Ascending aorta (tissue), 2 donors: ENCODE measurements at regions not wholly inside any gene's neighbourhood (a gene's known extent, or its start where the extent isn't known, plus 50 kb on each side); places are given as distances from the start of the nearest gene placed in this dataset.

ENCODE experiments used
- DNase-seq, 2 donors: peaks; one replicate each; pipeline ENCODE4 v3.0.0-alpha.2; 2019; ENCODE audit warnings: low spot score in 2 of 2
- H3K27ac ChIP-seq, 2 donors: fragments of 200-600 bp; sonication (generic); one replicate each; pipeline ENCODE4 v1.5.1; 2016 to 2017; ENCODE audit warnings: mild to moderate bottlenecking in 1 of 2
- H3K27me3 ChIP-seq: fragments of 200-600 bp; sonication (generic); one replicate; pipeline ENCODE4 v1.5.1; 2017
- H3K36me3 ChIP-seq, 2 donors: fragments of 200-600 bp; sonication (generic); one replicate each; pipeline ENCODE4 v1.5.1; 2016
- H3K4me1 ChIP-seq, 2 donors: fragments of 200-600 bp; sonication (generic); one replicate each; pipeline ENCODE4 v1.5.1; 2016 to 2017; ENCODE audit warnings: mild to moderate bottlenecking in 1 of 2
- H3K4me3 ChIP-seq, 2 donors: fragments of 200-600 bp; sonication (generic); one replicate each; pipeline ENCODE4 v1.5.1; 2016 to 2017; ENCODE audit warnings: mild to moderate bottlenecking in 1 of 2
- H3K9me3 ChIP-seq, 2 donors: fragments of 200-600 bp; sonication (generic); one replicate each; pipeline ENCODE4 v1.5.1; 2016
- CTCF ChIP-seq, 3 experiments: fragments of 200-600 bp in 2 of 3; fragments of 450-650 bp in 1 of 3; sonication (generic) in 2 of 3; IDR thresholded peaks; one replicate each; pipeline ENCODE4 v1.5.1; 2016 to 2019; ENCODE audit warnings: antibody characterized with exemption in 3 of 3, mild to moderate bottlenecking in 1 of 3, moderate library complexity in 1 of 3
- intact Hi-C: fragments of 100-400 bp; cut with DNase I; formaldehyde crosslinking; loops from one replicate; pipeline ENCODE4 v1.15.1; 2023

DNA sequence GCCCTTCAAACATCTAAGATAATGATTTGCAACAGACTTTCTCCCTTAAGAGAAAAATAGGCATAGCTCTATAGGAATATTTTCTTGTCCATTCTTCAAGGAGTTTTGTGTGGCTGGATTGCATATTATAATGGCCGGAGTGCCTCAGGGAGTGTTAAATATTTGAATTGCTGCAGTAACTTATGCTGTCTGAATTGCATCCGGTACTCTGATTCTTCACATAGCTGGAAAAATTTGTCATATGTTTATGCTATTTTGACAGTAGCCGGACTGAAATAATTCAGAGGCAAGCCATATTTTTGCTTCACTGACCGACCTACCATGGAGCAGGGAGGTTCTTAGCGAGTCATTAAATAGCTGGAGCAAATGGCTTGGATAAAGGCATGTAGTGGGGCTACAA, 621.0 kb downstream of the ACTL7B start:
- DNase-seq = no peak
- no peak for TF ChIP-seq CTCF (IDR thresholded peaks at IDR 0.05)

GRCh38 chr9:108225149-108225800, 630.5 kb downstream of the ACTL7B start:
- intact Hi-C loops = no loop called here
- no peak for DNase-seq
- no peak for TF ChIP-seq CTCF (IDR thresholded peaks at IDR 0.05)
- no peaks in the 10 kb centered on the region for H3K27me3 ChIP-seq
- no peak overlapping the region for H3K27ac ChIP-seq
- H3K36me3 ChIP-seq = no peaks in the 10 kb centered on the region
- H3K4me1 ChIP-seq = no peaks in the 10 kb centered on the region
- peaks cover 0 to 5% of the 10 kb centered on the region in 2 donors for H3K9me3 ChIP-seq
- no peak overlapping the region for H3K4me3 ChIP-seq

More for the DNA sequence above, 621.0 kb downstream of the ACTL7B start:
- Histone ChIP-seq H3K9me3 (no peaks in the 10 kb centered on the region), H3K4me1 (no peaks in the 10 kb centered on the region), H3K4me3 (no peak overlapping the region), H3K27ac (no peak overlapping the region), H3K36me3 (no peaks in the 10 kb centered on the region), H3K27me3 (no peaks in the 10 kb centered on the region)
- intact Hi-C loops = no loop called here

- no peak for DNase-seq
- Histone ChIP-seq H3K9me3 (peaks cover 0 to 5% of the 10 kb centered on the region in 2 donors), H3K27me3 (no peaks in the 10 kb centered on the region), H3K27ac (no peak overlapping the region), H3K4me1 (no peaks in the 10 kb centered on the region), H3K4me3 (no peak overlapping the region), H3K36me3 (no peaks in the 10 kb centered on the region)
- no peak for TF ChIP-seq CTCF (IDR thresholded peaks at IDR 0.05)
- intact Hi-C loops = no loop called here
Measured at GRCh38 chr9:108224716-108225115, 631.1 kb downstream of the ACTL7B start.

DNA sequence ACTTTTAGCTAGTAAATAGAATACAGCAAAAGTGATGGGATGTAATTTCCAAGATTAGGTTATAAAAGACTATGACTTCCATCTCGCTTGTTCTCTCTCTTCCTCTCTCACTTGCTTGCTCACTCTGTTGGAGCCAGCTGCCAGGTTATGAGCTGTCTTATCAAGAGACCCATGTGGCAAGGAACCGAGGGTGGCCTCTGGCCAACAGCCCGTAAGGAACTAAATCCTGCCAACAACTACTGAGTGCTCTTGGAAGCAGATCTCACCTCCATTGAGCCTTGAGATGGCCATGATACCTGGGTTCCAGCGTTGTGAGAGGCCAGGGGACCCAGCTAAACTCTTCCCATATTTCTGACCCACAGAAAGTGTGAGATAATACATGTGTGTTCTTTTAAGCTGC, 636.1 kb downstream of the ACTL7B start:
- H3K27me3 ChIP-seq = no peaks in the 10 kb centered on the region
- H3K9me3 ChIP-seq = no peaks in the 10 kb centered on the region
- H3K4me1 ChIP-seq = no peaks in the 10 kb centered on the region
- DNase-seq = no peak
- no peak overlapping the region for H3K4me3 ChIP-seq
- H3K36me3 ChIP-seq = no peaks in the 10 kb centered on the region
- no peak for TF ChIP-seq CTCF (IDR thresholded peaks at IDR 0.05)
- H3K27ac ChIP-seq = no peak overlapping the region
- intact Hi-C loops = no loop called here

- no peak overlapping the region for H3K27ac ChIP-seq
- TF ChIP-seq CTCF (IDR thresholded peaks at IDR 0.05) = no peak
- no peak overlapping the region for H3K4me3 ChIP-seq
- DNase-seq = no peak
- intact Hi-C loops = no loop called here
- no peaks in the 10 kb centered on the region for H3K4me1 ChIP-seq
- H3K9me3 ChIP-seq = no peaks in the 10 kb centered on the region
- no peaks in the 10 kb centered on the region for H3K36me3 ChIP-seq
- no peaks in the 10 kb centered on the region for H3K27me3 ChIP-seq
Measured at GRCh38 chr9:108217431-108218349, 638.1 kb downstream of the ACTL7B start.
